CD4-positive, CD25-positive, alpha-beta regulatory T cell (primary cell): ENCODE measurements at regions not wholly inside any gene's neighbourhood (a gene's known extent, or its start where the extent isn't known, plus 50 kb on each side); places are given as distances from the start of the nearest gene placed in this dataset.

ENCODE experiments used
- ATAC-seq, 2 donors: fragments of 150-1000 bp; cut with Tn5 transposase; one replicate each; pipeline ENCODE4 v1.10.0; 2021; ENCODE audit warnings: low read depth in 2 of 2, moderate number of reproducible peaks in 2 of 2, moderate library complexity in 1 of 2
- DNase-seq, 3 donors: peaks; one replicate each; pipeline versions ENCODE4 v3.0.0 to v3.0.0-alpha.2; 2012 to 2022; ENCODE audit warnings: mixed read lengths in 1 of 3
- H3K27ac ChIP-seq: one replicate; pipeline ENCODE4 v1.7.0; 2013; ENCODE audit warnings: mild to moderate bottlenecking, low read length; ENCODE audit not compliant: insufficient read depth, poor library complexity, severe bottlenecking
- H3K27me3 ChIP-seq: one replicate; pipeline ENCODE4 v1.7.0; 2013; ENCODE audit warnings: low read length; ENCODE audit not compliant: control insufficient read depth, insufficient read depth
- H3K36me3 ChIP-seq: one replicate; pipeline ENCODE4 v1.7.0; 2013; ENCODE audit warnings: mild to moderate bottlenecking, low read length, moderate library complexity; ENCODE audit not compliant: control insufficient read depth, insufficient read depth
- H3K4me1 ChIP-seq: 2 replicates; pipeline ENCODE4 v1.7.0; 2013; ENCODE audit warnings: mild to moderate bottlenecking, low read length; ENCODE audit not compliant: insufficient read depth, control insufficient read depth, poor library complexity, severe bottlenecking
- H3K4me3 ChIP-seq: one replicate; pipeline ENCODE4 v1.7.0; 2013; ENCODE audit warnings: low read depth, mild to moderate bottlenecking, low read length, moderate library complexity
- H3K9me3 ChIP-seq, 2 experiments: 1 replicate in 1 of 2; 2 replicates in 1 of 2; pipeline ENCODE4 v1.7.0; 2013; ENCODE audit warnings: low read length in 2 of 2, mild to moderate bottlenecking in 1 of 2, moderate library complexity in 1 of 2; ENCODE audit not compliant: control insufficient read depth in 2 of 2
- H3K27ac Mint-ChIP-seq, 3 donors: one replicate each; pipeline ENCODE4 v1.8.0; 2020 to 2022; ENCODE audit warnings: mild to moderate bottlenecking in 3 of 3, mixed read lengths in 3 of 3, moderate library complexity in 2 of 3
- H3K27me3 Mint-ChIP-seq: one replicate; pipeline ENCODE4 v1.8.0; 2022; ENCODE audit warnings: mild to moderate bottlenecking, mixed read lengths
- H3K36me3 Mint-ChIP-seq: one replicate; pipeline ENCODE4 v1.8.0; 2020; ENCODE audit warnings: mixed read lengths
- H3K4me1 Mint-ChIP-seq, 4 donors: one replicate each; pipeline ENCODE4 v1.8.0; 2020 to 2022; ENCODE audit warnings: mixed read lengths in 4 of 4, mild to moderate bottlenecking in 1 of 4
- H3K4me3 Mint-ChIP-seq, 4 donors: one replicate each; pipeline ENCODE4 v1.8.0; 2020 to 2022; ENCODE audit warnings: mild to moderate bottlenecking in 4 of 4, mixed read lengths in 4 of 4, moderate library complexity in 3 of 4
- H3K9me3 Mint-ChIP-seq, 7 donors: one replicate each; pipeline ENCODE4 v1.8.0; 2020 to 2022; ENCODE audit warnings: mixed read lengths in 7 of 7, mild to moderate bottlenecking in 3 of 7, moderate library complexity in 2 of 7

GRCh38 chr1:96384611-96385010 is 337.0 kb upstream of the PTBP2 start:
- no peaks in the 10 kb centered on the region for H3K27me3 Mint-ChIP-seq
- peaks cover 2 to 11% (median 6%) of the 10 kb centered on the region in 7 donors for H3K9me3 Mint-ChIP-seq
- H3K9me3 ChIP-seq, result peaks cover 0 to 3% of the 10 kb centered on the region in 2 experiments
- no peak for DNase-seq
- no peaks in the 10 kb centered on the region for H3K36me3 Mint-ChIP-seq
- no peak for ATAC-seq
- H3K4me3 Mint-ChIP-seq, result no peak overlapping the region
- no peaks in the 10 kb centered on the region for H3K4me1 Mint-ChIP-seq
- H3K4me3 ChIP-seq, result no peak overlapping the region
- no peak overlapping the region for H3K27ac Mint-ChIP-seq
- no peaks in the 10 kb centered on the region for H3K27me3 ChIP-seq
- no peak overlapping the region for H3K27ac ChIP-seq
- no peaks in the 10 kb centered on the region for H3K4me1 ChIP-seq
- H3K36me3 ChIP-seq, result no peaks in the 10 kb centered on the region

GRCh38 chr1:96387785-96388184 is 333.8 kb upstream of the PTBP2 start:
- H3K36me3 ChIP-seq, result no peaks in the 10 kb centered on the region
- H3K4me3 ChIP-seq, result no peak overlapping the region
- Mint-ChIP-seq H3K36me3 (no peaks in the 10 kb centered on the region), H3K4me3 (no peak overlapping the region), H3K27ac (no peak overlapping the region), H3K4me1 (no peaks in the 10 kb centered on the region), H3K27me3 (no peaks in the 10 kb centered on the region), H3K9me3 (peaks cover 1 to 11% (median 4%) of the 10 kb centered on the region in 7 donors)
- H3K9me3 ChIP-seq, result peaks cover 0 to 1% of the 10 kb centered on the region in 2 experiments
- no peak for ATAC-seq
- no peaks in the 10 kb centered on the region for H3K4me1 ChIP-seq
- no peak overlapping the region for H3K27ac ChIP-seq
- no peaks in the 10 kb centered on the region for H3K27me3 ChIP-seq
- no peak for DNase-seq

GRCh38 chr1:96388421-96389310 is 332.9 kb upstream of the PTBP2 start:
- Mint-ChIP-seq H3K4me3 (no peak overlapping the region), H3K36me3 (no peaks in the 10 kb centered on the region), H3K27ac (no peak overlapping the region), H3K27me3 (no peaks in the 10 kb centered on the region), H3K4me1 (no peaks in the 10 kb centered on the region), H3K9me3 (peaks cover 0 to 11% (median 4%) of the 10 kb centered on the region in 7 donors)
- no peak for ATAC-seq
- Histone ChIP-seq H3K36me3 (no peaks in the 10 kb centered on the region), H3K9me3 (no peaks in the 10 kb centered on the region), H3K27me3 (no peaks in the 10 kb centered on the region), H3K4me3 (no peak overlapping the region), H3K4me1 (no peaks in the 10 kb centered on the region), H3K27ac (no peak overlapping the region)
- DNase-seq, result no peak

GRCh38 chr1:96400089-96400488 is 321.5 kb upstream of the PTBP2 start:
- H3K36me3 Mint-ChIP-seq, result no peaks in the 10 kb centered on the region
- DNase-seq, result no peak

GRCh38 chr1:96409087-96409486 is 312.5 kb upstream of the PTBP2 start:
- H3K4me1 Mint-ChIP-seq, result no peaks in the 10 kb centered on the region
- H3K27ac ChIP-seq, result no peak overlapping the region
- H3K4me3 ChIP-seq, result no peak overlapping the region
- no peaks in the 10 kb centered on the region for H3K36me3 ChIP-seq
- H3K36me3 Mint-ChIP-seq, result no peaks in the 10 kb centered on the region
- no peaks in the 10 kb centered on the region for H3K27me3 Mint-ChIP-seq
- H3K4me1 ChIP-seq, result no peaks in the 10 kb centered on the region
- no peak overlapping the region for H3K27ac Mint-ChIP-seq
- DNase-seq (no peak), ATAC-seq (no peak)
- H3K4me3 Mint-ChIP-seq, result no peak overlapping the region
- H3K27me3 ChIP-seq, result no peaks in the 10 kb centered on the region
- peaks cover 0 to 20% (median 2%) of the 10 kb centered on the region in 7 donors for H3K9me3 Mint-ChIP-seq
- no peaks in the 10 kb centered on the region for H3K9me3 ChIP-seq

More at GRCh38 chr1:96400089-96400488, 321.5 kb upstream of the PTBP2 start:
- H3K4me3 ChIP-seq, result no peak overlapping the region
- H3K4me1 ChIP-seq, result no peaks in the 10 kb centered on the region
- Mint-ChIP-seq H3K27me3 (no peaks in the 10 kb centered on the region), H3K4me1 (no peaks in the 10 kb centered on the region), H3K4me3 (no peak overlapping the region), H3K27ac (no peak overlapping the region), H3K9me3 (peaks cover 0 to 6% (median 2%) of the 10 kb centered on the region in 7 donors)
- H3K36me3 ChIP-seq, result no peaks in the 10 kb centered on the region
- H3K27me3 ChIP-seq, result no peaks in the 10 kb centered on the region
- H3K27ac ChIP-seq, result no peak overlapping the region
- no peaks in the 10 kb centered on the region for H3K9me3 ChIP-seq
- ATAC-seq, result no peak

GRCh38 chr1:96409689-96410088 is 311.9 kb upstream of the PTBP2 start:
- Histone ChIP-seq H3K9me3 (no peaks in the 10 kb centered on the region), H3K27ac (no peak overlapping the region), H3K4me1 (no peaks in the 10 kb centered on the region), H3K27me3 (no peaks in the 10 kb centered on the region), H3K4me3 (no peak overlapping the region), H3K36me3 (no peaks in the 10 kb centered on the region)
- H3K36me3 Mint-ChIP-seq, result no peaks in the 10 kb centered on the region
- H3K4me3 Mint-ChIP-seq, result no peak overlapping the region
- H3K27ac Mint-ChIP-seq, result no peak overlapping the region
- ATAC-seq (no peak), DNase-seq (no peak)
- H3K27me3 Mint-ChIP-seq, result no peaks in the 10 kb centered on the region
- no peaks in the 10 kb centered on the region for H3K4me1 Mint-ChIP-seq
- peaks cover 0 to 20% (median 2%) of the 10 kb centered on the region in 7 donors for H3K9me3 Mint-ChIP-seq

GRCh38 chr1:96411006-96411405 is 310.6 kb upstream of the PTBP2 start:
- Mint-ChIP-seq H3K4me3 (no peak overlapping the region), H3K36me3 (no peaks in the 10 kb centered on the region), H3K9me3 (peaks cover 0 to 19% (median 2%) of the 10 kb centered on the region in 7 donors), H3K27me3 (no peaks in the 10 kb centered on the region), H3K4me1 (no peaks in the 10 kb centered on the region), H3K27ac (no peak overlapping the region)
- ATAC-seq (no peak), DNase-seq (no peak)
- Histone ChIP-seq H3K27ac (no peak overlapping the region), H3K36me3 (no peaks in the 10 kb centered on the region), H3K4me1 (no peaks in the 10 kb centered on the region), H3K27me3 (no peaks in the 10 kb centered on the region), H3K4me3 (no peak overlapping the region), H3K9me3 (no peaks in the 10 kb centered on the region)

- Histone ChIP-seq H3K4me3 (no peak overlapping the region), H3K36me3 (no peaks in the 10 kb centered on the region), H3K27ac (no peak overlapping the region), H3K4me1 (no peaks in the 10 kb centered on the region), H3K27me3 (no peaks in the 10 kb centered on the region), H3K9me3 (no peaks in the 10 kb centered on the region)
- Mint-ChIP-seq H3K4me3 (no peak overlapping the region), H3K27me3 (no peaks in the 10 kb centered on the region), H3K36me3 (no peaks in the 10 kb centered on the region), H3K4me1 (no peaks in the 10 kb centered on the region), H3K9me3 (peaks cover 0 to 6% (median 2%) of the 10 kb centered on the region in 7 donors), H3K27ac (no peak overlapping the region)
- ATAC-seq, result no peak
- no peak for DNase-seq
Measured at GRCh38 chr1:96414598-96414997, 307.0 kb upstream of the PTBP2 start.
